ENCODE measurements at regions not wholly inside any gene's neighbourhood (a gene's known extent, or its start where the extent isn't known, plus 50 kb on each side); places are given as distances from the start of the nearest gene placed in this dataset.

- peaks cover 60% of the 10 kb centered on the region for H3K27me3 Mint-ChIP-seq (ENCODE audit: low read depth)
- H3K9me3 Mint-ChIP-seq = no peaks in the 10 kb centered on the region
- no peak overlapping the region for H3K27ac Mint-ChIP-seq
- no peaks in the 10 kb centered on the region for H3K4me1 Mint-ChIP-seq
- DNase-seq (ENCODE audit: low spot score in 2 of 2, unreplicated experiment in 2 of 2) = no peak
- no peak overlapping the region for H3K4me3 Mint-ChIP-seq
- H3K36me3 Mint-ChIP-seq = no peaks in the 10 kb centered on the region
- TF ChIP-seq CTCF (IDR thresholded peaks at IDR 0.05; ENCODE audit: unreplicated experiment) = no peak
Observed at GRCh38 chr20:39214828-39215227, 252.7 kb downstream of the DHX35 start.

- H3K9me3 Mint-ChIP-seq = no peaks in the 10 kb centered on the region
- H3K36me3 Mint-ChIP-seq = no peaks in the 10 kb centered on the region
- peaks cover 56% of the 10 kb centered on the region for H3K27me3 Mint-ChIP-seq (ENCODE audit: low read depth)
- no peaks in the 10 kb centered on the region for H3K4me1 Mint-ChIP-seq
- H3K27ac Mint-ChIP-seq = no peak overlapping the region
- no peak overlapping the region for H3K4me3 Mint-ChIP-seq
- TF ChIP-seq CTCF (IDR thresholded peaks at IDR 0.05; ENCODE audit: unreplicated experiment) = no peak
- DNase-seq (ENCODE audit: low spot score in 2 of 2, unreplicated experiment in 2 of 2) = no peak
Observed at GRCh38 chr20:39213476-39214145, 251.5 kb downstream of the DHX35 start.

- DNase-seq (ENCODE audit: low spot score in 2 of 2, unreplicated experiment in 2 of 2) = no peak
- H3K27me3 Mint-ChIP-seq (ENCODE audit: low read depth) = peaks cover 54% of the 10 kb centered on the region
- no peak for TF ChIP-seq CTCF (IDR thresholded peaks at IDR 0.05; ENCODE audit: unreplicated experiment)
- H3K4me1 Mint-ChIP-seq = no peaks in the 10 kb centered on the region
- no peaks in the 10 kb centered on the region for H3K36me3 Mint-ChIP-seq
- no peak overlapping the region for H3K27ac Mint-ChIP-seq
- no peak overlapping the region for H3K4me3 Mint-ChIP-seq
- no peaks in the 10 kb centered on the region for H3K9me3 Mint-ChIP-seq
Observed at GRCh38 chr20:39211060-39211748, 249.1 kb downstream of the DHX35 start.

GRCh38 chr20:39210341-39211036 is 248.3 kb downstream of the DHX35 start:
- DNase-seq (ENCODE audit: low spot score in 2 of 2, unreplicated experiment in 2 of 2) = no peak
- Mint-ChIP-seq H3K4me1 (no peaks in the 10 kb centered on the region), H3K27me3 (ENCODE audit: low read depth) (peaks cover 47% of the 10 kb centered on the region), H3K4me3 (no peak overlapping the region), H3K9me3 (no peaks in the 10 kb centered on the region), H3K36me3 (no peaks in the 10 kb centered on the region), H3K27ac (no peak overlapping the region)
- no peak for TF ChIP-seq CTCF (IDR thresholded peaks at IDR 0.05; ENCODE audit: unreplicated experiment)

GRCh38 chr20:39206899-39207564 is 244.9 kb downstream of the DHX35 start:
- peaks cover 23% of the 10 kb centered on the region for H3K27me3 Mint-ChIP-seq (ENCODE audit: low read depth)
- no peak for DNase-seq (ENCODE audit: low spot score in 2 of 2, unreplicated experiment in 2 of 2)
- H3K36me3 Mint-ChIP-seq = no peaks in the 10 kb centered on the region
- no peaks in the 10 kb centered on the region for H3K4me1 Mint-ChIP-seq
- peaks cover 1% of the 10 kb centered on the region for H3K9me3 Mint-ChIP-seq
- H3K27ac Mint-ChIP-seq = no peak overlapping the region
- no peak for TF ChIP-seq CTCF (IDR thresholded peaks at IDR 0.05; ENCODE audit: unreplicated experiment)
- H3K4me3 Mint-ChIP-seq = no peak overlapping the region

Measured in mesothelial cell of epicardium (in vitro differentiated cells).